ENCODE measurements at regions not wholly inside any gene's neighbourhood (a gene's known extent, or its start where the extent isn't known, plus 50 kb on each side); places are given as distances from the start of the nearest gene placed in this dataset.

DNA sequence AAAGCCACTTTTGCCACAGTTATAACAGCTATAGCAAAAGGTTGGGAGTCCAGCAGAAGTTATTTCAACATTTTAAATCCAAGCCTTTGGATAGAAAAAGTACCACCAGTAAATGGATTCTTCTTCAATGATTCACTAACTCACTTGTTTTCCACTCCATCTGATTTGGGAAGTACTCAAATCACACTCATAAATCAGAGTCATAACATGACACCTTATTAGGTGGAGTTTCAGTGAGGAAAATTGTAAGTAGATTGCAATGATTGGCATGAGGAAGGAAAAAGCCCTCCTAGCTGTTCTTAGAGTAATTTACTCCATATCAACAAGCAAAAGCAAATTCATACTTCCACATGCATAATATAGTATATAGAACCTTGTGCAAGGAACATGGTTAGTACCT lies 132.9 kb downstream of the NR4A2 start (continued):
- no peak for TF ChIP-seq HOXB6 (CRISPR knock-in tag; IDR thresholded peaks at IDR 0.05; ENCODE audit: borderline replicate concordance)
- peak; percentile 65 for TF ChIP-seq MEIS2 (IDR thresholded peaks at IDR 0.05; ENCODE audit: partially characterized antibody)
- no peak for TF ChIP-seq MCM3 (IDR thresholded peaks at IDR 0.05)

DNA sequence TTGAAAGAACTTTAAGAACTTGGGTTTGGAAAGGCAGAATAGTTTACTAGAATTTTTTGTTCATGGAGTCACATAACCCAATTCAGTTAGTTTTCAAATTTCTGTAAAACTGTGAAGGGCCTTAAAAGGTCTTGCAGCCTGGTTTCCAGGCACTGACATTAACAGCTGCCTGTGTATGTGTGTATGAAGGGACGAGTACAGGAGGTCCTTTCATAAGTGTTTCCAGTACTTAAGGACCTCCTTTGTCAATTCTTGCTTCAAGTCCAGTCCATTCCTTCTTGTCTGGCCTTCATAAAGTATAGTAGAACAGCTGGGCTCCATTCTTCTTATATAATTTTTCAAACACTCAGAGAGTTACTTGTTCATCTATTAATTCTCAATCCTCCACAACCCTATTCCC lies 136.5 kb downstream of the NR4A2 start:
- intact Hi-C loops (cut with micrococcal nuclease), result loop anchor here (10.0 kb wide), 1 partner anchor 699 kb away; no protein-coding TSS in a partner anchor
- no TSS peak for BruUV-seq (replicated peaks)
- DNase-seq (ENCODE audit: extremely low read depth in 1 of 4, low spot score in 3 of 4) (no peak), FAIRE-seq (no peak), ATAC-seq (no peak)
- Histone ChIP-seq H4K20me1 (replicated peaks; ENCODE audit: control insufficient read depth, insufficient read depth, low read length) (no peaks in the 10 kb centered on the region), H2AFZ (ENCODE audit: low read depth, low read length) (no peak overlapping the region), H3K9me3 (replicated peaks; ENCODE audit: control insufficient read depth, insufficient read depth, low read depth, low read length) (no peaks in the 10 kb centered on the region), H3K79me2 (ENCODE audit: control insufficient read depth, insufficient read depth, low read length) (no peaks in the 10 kb centered on the region), H3K4me2 (ENCODE audit: insufficient read depth, low read length) (no peak overlapping the region), H3K4me3 (no peak overlapping the region), H3K27me3 (ENCODE audit: control insufficient read depth in 2 of 2, insufficient read depth in 2 of 2, low read length in 2 of 2) (no peaks in the 10 kb centered on the region), H3K27ac (ENCODE audit: extremely low read depth, low read depth, low read length) (no peak overlapping the region), H3K4me1 (replicated peaks in 1 of 2; ENCODE audit: control insufficient read depth in 2 of 2, insufficient read depth in 2 of 2, low read length in 2 of 2) (no peaks in the 10 kb centered on the region), H3K9me1 (ENCODE audit: control insufficient read depth, insufficient read depth, low read length) (no peaks in the 10 kb centered on the region), H3K9ac (ENCODE audit: insufficient read depth in 1 of 2, low read depth in 2 of 2, low read length in 2 of 2) (no peak overlapping the region), H3K36me3 (ENCODE audit: control insufficient read depth, insufficient read depth, low read length) (no peaks in the 10 kb centered on the region)
- TF ChIP-seq ZNF253 (CRISPR knock-in tag; conservative IDR thresholded peaks at IDR 0.05) (no peak), POLR2AphosphoS5 (IDR thresholded peaks at IDR 0.05; ENCODE audit: control insufficient read depth, insufficient read depth, low read depth, low read length) (no peak), U2AF1 (optimal IDR thresholded peaks at IDR 0.05; ENCODE audit: low read depth, low read length) (no peak), PCBP1 (IDR thresholded peaks at IDR 0.05; ENCODE audit: low read depth, low read length, poor library complexity, severe bottlenecking) (no peak), ZNF589 (CRISPR knock-in tag; IDR thresholded peaks at IDR 0.05; ENCODE audit: low read depth) (no peak), ZNF75A (CRISPR knock-in tag; IDR thresholded peaks at IDR 0.05) (no peak), ZNF140 (CRISPR knock-in tag; IDR thresholded peaks at IDR 0.05) (no peak), RBM22 (IDR thresholded peaks at IDR 0.05; ENCODE audit: low read depth, low read length, poor library complexity, severe bottlenecking) (no peak), NR3C1 (CRISPR knock-in tag; IDR thresholded peaks at IDR 0.05) (no peak), NCOA2 (IDR thresholded peaks at IDR 0.05; ENCODE audit: partially characterized antibody in 2 of 2) (no peak)
- TF ChIP-seq, protein P1, sequence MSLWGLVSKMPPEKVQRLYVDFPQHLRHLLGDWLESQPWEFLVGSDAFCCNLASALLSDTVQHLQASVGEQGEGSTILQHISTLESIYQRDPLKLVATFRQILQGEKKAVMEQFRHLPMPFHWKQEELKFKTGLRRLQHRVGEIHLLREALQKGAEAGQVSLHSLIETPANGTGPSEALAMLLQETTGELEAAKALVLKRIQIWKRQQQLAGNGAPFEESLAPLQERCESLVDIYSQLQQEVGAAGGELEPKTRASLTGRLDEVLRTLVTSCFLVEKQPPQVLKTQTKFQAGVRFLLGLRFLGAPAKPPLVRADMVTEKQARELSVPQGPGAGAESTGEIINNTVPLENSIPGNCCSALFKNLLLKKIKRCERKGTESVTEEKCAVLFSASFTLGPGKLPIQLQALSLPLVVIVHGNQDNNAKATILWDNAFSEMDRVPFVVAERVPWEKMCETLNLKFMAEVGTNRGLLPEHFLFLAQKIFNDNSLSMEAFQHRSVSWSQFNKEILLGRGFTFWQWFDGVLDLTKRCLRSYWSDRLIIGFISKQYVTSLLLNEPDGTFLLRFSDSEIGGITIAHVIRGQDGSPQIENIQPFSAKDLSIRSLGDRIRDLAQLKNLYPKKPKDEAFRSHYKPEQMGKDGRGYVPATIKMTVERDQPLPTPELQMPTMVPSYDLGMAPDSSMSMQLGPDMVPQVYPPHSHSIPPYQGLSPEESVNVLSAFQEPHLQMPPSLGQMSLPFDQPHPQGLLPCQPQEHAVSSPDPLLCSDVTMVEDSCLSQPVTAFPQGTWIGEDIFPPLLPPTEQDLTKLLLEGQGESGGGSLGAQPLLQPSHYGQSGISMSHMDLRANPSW (CRISPR knock-in tag; IDR thresholded peaks at IDR 0.05), result no peak
- CTCF ChIA-PET (ENCODE audit: low intra/inter-chr PET ratio), result no interaction called here
- POLR2A ChIA-PET, result no interaction called here
- 7% methylated on average over 1 of the region's 1 CpG for WGBS (ENCODE audit: insufficient coverage, low coverage, missing lambda C conversion rate)
- in situ Hi-C loops (cut with MboI), result no loop called here

Data from K562 (cell line).